SJCRH30 (cell line): ENCODE measurements at regions not wholly inside any gene's neighbourhood (a gene's known extent, or its start where the extent isn't known, plus 50 kb on each side); places are given as distances from the start of the nearest gene placed in this dataset.
"Not testable (repeated sequence)": the region's sequence is repeated elsewhere in the genome, so short reads cannot be mapped to it uniquely, and the experiment has no call there.

Source experiments
- DNase-seq, 2 experiments: peaks; one replicate each; pipeline ENCODE4 v3.0.0-alpha.2; 2015 to 2020
- H3K27ac ChIP-seq: fragments of 250-450 bp; sonication (Bioruptor Pico); 2 replicates; pipeline ENCODE4 v1.5.1; 2020; ENCODE audit warnings: mild to moderate bottlenecking, moderate library complexity
- H3K27me3 ChIP-seq: fragments of 250-450 bp; sonication (Bioruptor Pico); 2 replicates; pipeline ENCODE4 v1.5.1; 2020; ENCODE audit warnings: mild to moderate bottlenecking, moderate library complexity
- H3K36me3 ChIP-seq: fragments of 250-450 bp; sonication (Bioruptor Pico); 2 replicates; pipeline ENCODE4 v1.5.1; 2020; ENCODE audit warnings: mild to moderate bottlenecking, moderate library complexity
- H3K4me1 ChIP-seq: fragments of 250-450 bp; sonication (Bioruptor Pico); 2 replicates; pipeline ENCODE4 v1.5.1; 2020; ENCODE audit warnings: mild to moderate bottlenecking, moderate library complexity
- H3K4me3 ChIP-seq: fragments of 250-450 bp; sonication (Bioruptor Pico); 2 replicates; pipeline ENCODE4 v1.5.1; 2020; ENCODE audit warnings: mild to moderate bottlenecking, moderate library complexity
- H3K9me3 ChIP-seq: fragments of 250-450 bp; sonication (Bioruptor Pico); replicated peaks from 2 replicates; pipeline ENCODE4 v1.5.1; 2020; ENCODE audit warnings: mild to moderate bottlenecking, moderate library complexity

DNA sequence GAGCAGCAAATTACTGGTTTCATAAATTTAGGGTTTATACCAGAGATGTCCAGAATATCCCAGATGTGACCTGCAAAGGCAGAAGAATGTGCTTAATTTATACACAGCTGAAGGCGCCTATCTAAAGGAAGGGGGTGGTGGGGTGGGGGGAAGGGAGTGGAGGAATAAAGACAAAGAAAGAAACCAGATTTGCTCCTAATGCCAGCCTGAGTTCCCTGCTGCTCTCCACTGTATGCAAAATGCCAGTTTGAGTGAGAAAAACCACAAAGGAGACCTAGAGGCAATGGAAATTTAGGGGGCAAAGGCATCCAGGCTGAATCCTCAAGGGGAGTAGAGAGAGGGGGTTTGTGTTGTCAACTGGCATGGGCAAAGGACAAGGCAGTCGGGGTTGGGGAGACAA, 161.5 kb upstream of the TOX3 start:
- Histone ChIP-seq H3K4me1 (no peaks in the 10 kb centered on the region), H3K27ac (no peak overlapping the region), H3K4me3 (no peak overlapping the region), H3K36me3 (no peaks in the 10 kb centered on the region), H3K27me3 (no peaks in the 10 kb centered on the region), H3K9me3 (no peaks in the 10 kb centered on the region)
- no peak for DNase-seq

GRCh38 chr16:52707676-52708337, 160.9 kb upstream of the TOX3 start:
- Histone ChIP-seq H3K4me1 (no peaks in the 10 kb centered on the region), H3K9me3 (no peaks in the 10 kb centered on the region), H3K4me3 (no peak overlapping the region), H3K36me3 (no peaks in the 10 kb centered on the region), H3K27me3 (no peaks in the 10 kb centered on the region), H3K27ac (no peak overlapping the region)
- DNase-seq = no peak

DNA sequence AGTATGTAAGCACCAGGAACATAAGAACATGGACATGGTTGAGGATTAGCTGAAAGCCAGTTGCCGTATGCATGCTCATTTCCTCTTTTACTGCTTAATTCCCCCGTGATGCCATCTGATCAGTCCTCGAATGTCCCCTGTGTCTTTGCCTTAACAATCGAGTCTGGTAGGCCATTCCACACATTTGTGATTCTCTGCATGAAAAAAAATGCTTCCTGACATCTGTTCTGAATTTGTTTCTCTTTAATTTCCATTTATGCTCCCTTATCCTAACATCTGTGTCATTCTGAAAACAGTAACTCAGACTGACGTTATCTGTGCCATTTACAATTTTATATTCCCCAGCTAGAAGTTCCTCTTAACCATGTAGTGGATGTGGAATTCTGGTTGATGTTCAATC, 158.2 kb upstream of the TOX3 start:
- no peaks in the 10 kb centered on the region for H3K27me3 ChIP-seq
- no peaks in the 10 kb centered on the region for H3K36me3 ChIP-seq
- H3K4me3 ChIP-seq = no peak overlapping the region
- H3K4me1 ChIP-seq = no peaks in the 10 kb centered on the region
- no peak overlapping the region for H3K27ac ChIP-seq
- no peaks in the 10 kb centered on the region for H3K9me3 ChIP-seq
- DNase-seq = no peak

DNA sequence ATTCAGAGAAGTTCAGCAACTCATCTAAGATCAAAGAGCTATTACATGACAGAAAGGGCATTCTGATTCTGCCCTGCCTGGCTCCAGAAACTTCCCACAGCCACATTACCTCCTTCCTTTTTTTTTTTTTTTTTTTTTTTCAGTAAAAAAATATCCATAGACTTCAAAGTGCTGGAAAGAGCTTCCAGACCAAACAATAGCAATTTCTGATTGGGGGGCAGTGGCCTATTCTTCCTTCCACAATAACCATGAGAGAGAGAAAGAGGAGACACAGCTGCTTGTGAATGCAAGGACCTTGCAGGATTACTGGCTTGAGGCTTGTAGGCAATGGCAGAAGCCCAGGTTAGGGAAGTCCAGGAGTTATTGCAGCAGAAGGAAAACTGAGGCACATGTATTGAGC, 151.0 kb upstream of the TOX3 start:
- Histone ChIP-seq H3K27ac (no peak overlapping the region), H3K36me3 (no peaks in the 10 kb centered on the region), H3K4me1 (peaks cover 3% of the 10 kb centered on the region; the same call in 1 of the 2 replicates), H3K27me3 (no peaks in the 10 kb centered on the region), H3K4me3 (no peak overlapping the region), H3K9me3 (no peaks in the 10 kb centered on the region)
- no peak for DNase-seq

GRCh38 chr16:52696126-52696525, 149.2 kb upstream of the TOX3 start:
- no peaks in the 10 kb centered on the region for H3K36me3 ChIP-seq
- DNase-seq = no peak
- peaks cover 3% of the 10 kb centered on the region; the same call in 1 of the 2 replicates for H3K4me1 ChIP-seq

DNA sequence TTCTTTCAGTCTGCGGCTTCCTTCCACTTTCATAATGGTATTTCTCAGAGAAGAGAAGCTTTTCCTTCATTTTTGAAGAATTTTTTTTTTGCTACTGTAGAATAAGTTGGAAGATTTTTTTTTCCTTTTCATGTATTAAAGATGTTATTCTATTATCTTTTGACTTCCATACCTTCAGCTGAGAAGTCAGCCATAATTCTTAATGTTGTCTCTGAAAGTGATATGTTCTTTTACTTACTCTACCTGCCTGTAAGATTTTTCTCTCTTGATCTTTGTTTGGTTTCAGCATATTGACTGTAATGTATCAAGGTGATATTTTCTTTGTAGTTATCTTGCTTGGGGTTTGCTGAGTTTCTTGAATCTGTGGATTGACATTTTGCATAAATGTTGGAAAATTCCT, 143.5 kb upstream of the TOX3 start:
- no peaks in the 10 kb centered on the region for H3K27me3 ChIP-seq
- DNase-seq = no peak
- no peak overlapping the region for H3K27ac ChIP-seq
- no peaks in the 10 kb centered on the region for H3K4me1 ChIP-seq
- no peaks in the 10 kb centered on the region for H3K36me3 ChIP-seq
- 0 out of 2 replicates have a peak, but pooled peaks cover 7% of the 10 kb centered on the region for H3K9me3 ChIP-seq
- H3K4me3 ChIP-seq = no peak overlapping the region

More at GRCh38 chr16:52696126-52696525, 149.2 kb upstream of the TOX3 start:
- Histone ChIP-seq H3K27me3 (no peaks in the 10 kb centered on the region), H3K4me3 (no peak overlapping the region), H3K27ac (no peak overlapping the region), H3K9me3 (0 out of 2 replicates have a peak, but pooled peaks cover 4% of the 10 kb centered on the region)

DNA sequence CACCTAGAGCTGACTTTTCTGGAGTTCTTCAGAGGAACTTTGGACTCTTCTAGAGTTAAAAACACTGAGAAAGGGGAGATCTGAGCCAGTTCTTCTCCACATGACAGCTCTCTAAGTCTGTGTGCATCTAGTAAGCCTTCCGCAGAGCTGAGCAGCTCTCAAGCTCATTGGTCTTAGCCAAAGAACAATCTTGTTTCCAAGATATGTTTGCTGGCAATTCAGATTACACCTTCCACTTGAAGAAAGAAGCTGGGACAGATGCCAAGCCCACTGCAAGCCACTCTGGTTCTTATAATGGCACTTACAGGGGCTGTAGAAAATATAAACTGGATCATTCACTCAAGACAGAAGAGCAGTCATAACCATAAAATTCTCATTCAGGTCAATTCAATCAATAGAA, 134.1 kb upstream of the TOX3 start:
- Histone ChIP-seq H3K4me3 (no peak overlapping the region), H3K9me3 (no peaks in the 10 kb centered on the region), H3K27me3 (no peaks in the 10 kb centered on the region), H3K4me1 (no peaks in the 10 kb centered on the region), H3K36me3 (no peaks in the 10 kb centered on the region), H3K27ac (no peak overlapping the region)
- no peak for DNase-seq

DNA sequence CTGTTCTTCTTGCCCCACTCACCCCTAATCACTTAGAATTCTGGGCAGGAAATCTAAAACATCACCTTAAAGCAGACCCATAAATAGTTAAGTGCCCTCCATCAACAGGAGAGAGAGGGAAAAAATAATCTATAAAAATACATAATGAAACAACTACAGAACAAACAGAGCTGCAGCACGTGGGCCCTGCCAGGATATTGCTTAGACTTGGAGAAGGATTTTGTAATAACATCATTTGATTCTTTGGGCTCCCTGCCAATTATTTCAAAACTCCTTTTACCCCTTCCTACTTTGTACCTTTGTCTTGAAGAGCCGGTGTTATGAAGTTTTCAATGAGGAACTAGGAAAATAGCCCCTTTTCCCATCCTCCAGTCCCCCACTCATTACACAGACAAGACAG, 130.6 kb upstream of the TOX3 start:
- no peak overlapping the region for H3K4me3 ChIP-seq
- H3K27me3 ChIP-seq = no peaks in the 10 kb centered on the region
- no peak for DNase-seq
- no peaks in the 10 kb centered on the region for H3K36me3 ChIP-seq
- H3K27ac ChIP-seq = no peak overlapping the region
- H3K9me3 ChIP-seq = no peaks in the 10 kb centered on the region
- no peaks in the 10 kb centered on the region for H3K4me1 ChIP-seq

DNA sequence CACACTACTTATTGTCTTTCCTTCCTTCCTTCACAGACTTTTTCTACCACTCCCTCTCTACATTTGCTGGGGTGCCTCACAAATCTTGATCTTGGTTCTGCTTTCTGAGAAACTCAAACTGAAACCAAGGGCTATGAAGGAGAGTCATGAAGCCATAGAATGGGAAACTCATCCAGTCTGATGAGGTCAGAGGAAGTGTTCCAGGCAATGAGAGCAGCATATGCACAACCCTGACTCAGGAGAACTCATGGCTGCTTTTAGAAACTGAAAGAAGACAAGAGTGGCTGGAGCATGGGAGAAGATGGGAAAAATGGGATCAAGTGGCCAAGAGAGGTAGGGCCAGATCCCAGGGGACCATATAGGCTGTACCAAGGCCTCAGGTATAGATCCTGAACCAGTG, 130.0 kb upstream of the TOX3 start:
- Histone ChIP-seq H3K27ac (no peak overlapping the region), H3K4me1 (no peaks in the 10 kb centered on the region), H3K4me3 (no peak overlapping the region), H3K36me3 (no peaks in the 10 kb centered on the region), H3K27me3 (no peaks in the 10 kb centered on the region), H3K9me3 (no peaks in the 10 kb centered on the region)
- DNase-seq = no peak

GRCh38 chr16:52671590-52671989, 124.6 kb upstream of the TOX3 start:
- H3K4me1 ChIP-seq = no peaks in the 10 kb centered on the region
- H3K27ac ChIP-seq = no peak overlapping the region
- H3K9me3 ChIP-seq = no peaks in the 10 kb centered on the region
- H3K4me3 ChIP-seq = no peak overlapping the region
- no peak for DNase-seq
- H3K36me3 ChIP-seq = no peaks in the 10 kb centered on the region
- H3K27me3 ChIP-seq = no peaks in the 10 kb centered on the region

GRCh38 chr16:52657924-52658323, 111.0 kb upstream of the TOX3 start:
- Histone ChIP-seq H3K9me3 (no peaks in the 10 kb centered on the region), H3K4me1 (no peaks in the 10 kb centered on the region), H3K4me3 (no peak overlapping the region), H3K27me3 (no peaks in the 10 kb centered on the region), H3K27ac (no peak overlapping the region), H3K36me3 (no peaks in the 10 kb centered on the region)
- no peak for DNase-seq

- H3K27me3 ChIP-seq, H3K4me3 ChIP-seq, H3K4me1 ChIP-seq, H3K36me3 ChIP-seq, DNase-seq, H3K27ac ChIP-seq, H3K9me3 ChIP-seq: not testable (repeated sequence)
These were observed 109.0 kb upstream of the TOX3 start for GRCh38 chr16:52655916-52656315.

DNA sequence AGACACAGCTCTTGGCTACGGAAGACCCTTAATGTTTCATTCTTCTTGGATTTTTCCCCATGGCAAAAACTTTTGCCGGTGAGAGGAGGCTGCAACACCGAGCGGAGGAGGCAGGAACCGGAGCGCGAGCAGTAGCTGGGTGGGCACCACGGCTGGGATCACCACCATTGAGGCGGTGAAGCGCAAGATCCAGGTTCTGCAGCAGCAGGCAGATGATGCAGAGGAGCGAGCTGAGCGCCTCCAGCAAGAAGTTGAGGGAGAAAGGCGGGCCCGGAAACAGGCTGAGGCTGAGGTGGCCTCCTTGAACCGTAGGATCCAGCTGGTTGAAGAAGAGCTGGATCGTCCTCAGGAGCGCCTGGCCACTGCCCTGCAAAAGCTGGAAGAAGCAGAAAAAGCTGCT, 108.2 kb upstream of the TOX3 start:
- H3K4me3 ChIP-seq, DNase-seq, H3K4me1 ChIP-seq, H3K27ac ChIP-seq, H3K36me3 ChIP-seq, H3K27me3 ChIP-seq, H3K9me3 ChIP-seq: not testable (repeated sequence)

DNA sequence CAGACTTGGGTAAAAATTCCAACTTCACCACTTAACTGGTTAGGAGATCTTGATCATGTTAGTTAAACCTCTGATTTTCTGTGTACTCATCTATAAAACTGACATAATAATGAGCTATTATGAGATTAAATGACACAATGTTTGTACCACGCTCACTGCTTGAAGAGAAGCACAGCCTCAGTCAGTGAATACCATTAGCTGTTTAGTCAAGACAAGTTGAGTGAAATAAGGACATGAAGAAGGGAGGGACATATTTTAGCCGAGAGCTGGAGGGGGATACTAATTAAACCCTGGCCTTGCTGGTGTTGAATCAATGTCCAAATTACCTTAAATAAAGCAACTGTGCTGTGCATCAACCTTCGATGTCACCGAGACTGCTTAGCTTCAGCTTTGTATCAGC, 105.1 kb upstream of the TOX3 start:
- Histone ChIP-seq H3K4me1 (no peaks in the 10 kb centered on the region), H3K9me3 (no peaks in the 10 kb centered on the region), H3K36me3 (no peaks in the 10 kb centered on the region), H3K4me3 (no peak overlapping the region), H3K27ac (no peak overlapping the region), H3K27me3 (no peaks in the 10 kb centered on the region)
- no peak for DNase-seq

- Histone ChIP-seq H3K27me3 (no peaks in the 10 kb centered on the region), H3K36me3 (no peaks in the 10 kb centered on the region), H3K27ac (no peak overlapping the region), H3K4me1 (no peaks in the 10 kb centered on the region), H3K4me3 (no peak overlapping the region), H3K9me3 (no peaks in the 10 kb centered on the region)
- no peak for DNase-seq
These were observed 103.8 kb upstream of the TOX3 start for GRCh38 chr16:52650789-52651188.

DNA sequence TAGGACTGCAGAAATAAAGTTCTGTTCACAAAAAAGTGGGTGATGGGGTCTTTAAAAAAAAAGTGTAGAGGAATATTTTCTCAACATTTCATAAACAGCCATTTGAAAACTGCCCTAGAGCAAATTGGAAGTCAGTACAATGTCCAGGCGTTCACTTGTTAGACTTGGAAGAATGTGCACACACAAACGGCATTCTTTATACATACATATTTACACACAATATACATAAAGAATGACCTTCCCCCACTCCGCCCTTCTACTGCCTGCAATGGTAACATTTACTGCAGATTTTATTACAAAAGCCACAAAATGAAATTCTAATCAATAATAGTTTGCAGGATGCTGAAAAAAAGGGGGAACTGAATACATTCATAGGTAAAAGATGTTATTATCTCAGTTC, 103.4 kb upstream of the TOX3 start:
- no peaks in the 10 kb centered on the region for H3K9me3 ChIP-seq
- H3K4me1 ChIP-seq = no peaks in the 10 kb centered on the region
- H3K36me3 ChIP-seq = no peaks in the 10 kb centered on the region
- no peak for DNase-seq
- H3K27ac ChIP-seq = no peak overlapping the region
- H3K27me3 ChIP-seq = no peaks in the 10 kb centered on the region
- H3K4me3 ChIP-seq = no peak overlapping the region
